Activated T-cell treated with anti-CD3 and anti-CD28 coated beads for 4 hours (primary cell): ENCODE measurements at regions not wholly inside any gene's neighbourhood (a gene's known extent, or its start where the extent isn't known, plus 50 kb on each side); places are given as distances from the start of the nearest gene placed in this dataset.

Experiments
- DNase-seq: peaks from one replicate; pipeline ENCODE4 v3.0.0-alpha.2; 2020

GRCh38 chr21:24856326-24856725 lies 751.0 kb downstream of the MRPL39 start:
- no peak for DNase-seq

GRCh38 chr21:24852610-24853195 lies 754.6 kb downstream of the MRPL39 start:
- DNase-seq: no peak

- DNase-seq: no peak
Observed at GRCh38 chr21:24850121-24850520, 757.2 kb downstream of the MRPL39 start.

- DNase-seq: no peak
Observed at GRCh38 chr21:24844671-24845070, 762.6 kb downstream of the MRPL39 start.

- DNase-seq: no peak
Observed at GRCh38 chr21:24840287-24840686, 767.0 kb downstream of the MRPL39 start.

- no peak for DNase-seq
Observed at GRCh38 chr21:24832961-24833360, 774.3 kb downstream of the MRPL39 start.

GRCh38 chr21:24829397-24829796 lies 777.9 kb downstream of the MRPL39 start:
- no peak for DNase-seq

- no peak for DNase-seq
Observed at GRCh38 chr21:24826822-24827221, 780.5 kb downstream of the MRPL39 start.

- no peak for DNase-seq
Observed at GRCh38 chr21:24825348-24825747, 781.9 kb downstream of the MRPL39 start.

GRCh38 chr21:24824209-24824608 lies 783.1 kb downstream of the MRPL39 start:
- DNase-seq: no peak

- no peak for DNase-seq
Observed at GRCh38 chr21:24823247-24823646, 784.0 kb downstream of the MRPL39 start.

- DNase-seq: no peak
Observed at GRCh38 chr21:24785033-24785432, 822.2 kb downstream of the MRPL39 start.

- no peak for DNase-seq
Observed at GRCh38 chr21:24781146-24781545, 826.1 kb downstream of the MRPL39 start.

GRCh38 chr21:24759348-24760075 lies 847.8 kb downstream of the MRPL39 start:
- no peak for DNase-seq

- DNase-seq: no peak
Observed at GRCh38 chr21:24738063-24738462, 869.2 kb downstream of the MRPL39 start.

GRCh38 chr21:24737296-24737850 lies 869.9 kb downstream of the MRPL39 start:
- DNase-seq: no peak

- DNase-seq: no peak
Observed at GRCh38 chr21:24730661-24731060, 876.6 kb downstream of the MRPL39 start.

GRCh38 chr21:24729568-24729967 lies 877.7 kb downstream of the MRPL39 start:
- no peak for DNase-seq

GRCh38 chr21:24727803-24728440 lies 879.4 kb downstream of the MRPL39 start:
- no peak for DNase-seq

- DNase-seq: no peak
Observed at GRCh38 chr21:24716281-24716918, 890.9 kb downstream of the MRPL39 start.

GRCh38 chr21:24714646-24715200 lies 892.6 kb downstream of the MRPL39 start:
- no peak for DNase-seq

GRCh38 chr21:24705201-24705600 lies 902.1 kb downstream of the MRPL39 start:
- no peak for DNase-seq

GRCh38 chr21:24693779-24694178 lies 913.5 kb downstream of the MRPL39 start:
- DNase-seq: no peak
